Breast epithelium (tissue), 3 donors: ENCODE measurements at regions not wholly inside any gene's neighbourhood (a gene's known extent, or its start where the extent isn't known, plus 50 kb on each side); places are given as distances from the start of the nearest gene placed in this dataset.

Source experiments
- POLR2A ChIP-seq: fragments of 450-650 bp; IDR thresholded peaks from one replicate; pipeline ENCODE4 v1.6.1; 2016; ENCODE audit warnings: antibody characterized with exemption, mild to moderate bottlenecking, moderate library complexity
- POLR2AphosphoS5 ChIP-seq, 3 donors: sonication (generic); formaldehyde crosslinking; IDR thresholded peaks; one replicate each; pipeline ENCODE4 v1.6.1; 2017; ENCODE audit warnings: antibody characterized with exemption in 3 of 3
- TF ChIP-seq, protein P1 (sequence below), 3 donors: fragments of 450-650 bp; IDR thresholded peaks; one replicate each; pipeline ENCODE4 v1.5.1; 2016 to 2017; ENCODE audit warnings: antibody characterized with exemption in 3 of 3, mild to moderate bottlenecking in 3 of 3, moderate library complexity in 3 of 3

- TF ChIP-seq, protein P1, sequence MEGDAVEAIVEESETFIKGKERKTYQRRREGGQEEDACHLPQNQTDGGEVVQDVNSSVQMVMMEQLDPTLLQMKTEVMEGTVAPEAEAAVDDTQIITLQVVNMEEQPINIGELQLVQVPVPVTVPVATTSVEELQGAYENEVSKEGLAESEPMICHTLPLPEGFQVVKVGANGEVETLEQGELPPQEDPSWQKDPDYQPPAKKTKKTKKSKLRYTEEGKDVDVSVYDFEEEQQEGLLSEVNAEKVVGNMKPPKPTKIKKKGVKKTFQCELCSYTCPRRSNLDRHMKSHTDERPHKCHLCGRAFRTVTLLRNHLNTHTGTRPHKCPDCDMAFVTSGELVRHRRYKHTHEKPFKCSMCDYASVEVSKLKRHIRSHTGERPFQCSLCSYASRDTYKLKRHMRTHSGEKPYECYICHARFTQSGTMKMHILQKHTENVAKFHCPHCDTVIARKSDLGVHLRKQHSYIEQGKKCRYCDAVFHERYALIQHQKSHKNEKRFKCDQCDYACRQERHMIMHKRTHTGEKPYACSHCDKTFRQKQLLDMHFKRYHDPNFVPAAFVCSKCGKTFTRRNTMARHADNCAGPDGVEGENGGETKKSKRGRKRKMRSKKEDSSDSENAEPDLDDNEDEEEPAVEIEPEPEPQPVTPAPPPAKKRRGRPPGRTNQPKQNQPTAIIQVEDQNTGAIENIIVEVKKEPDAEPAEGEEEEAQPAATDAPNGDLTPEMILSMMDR (IDR thresholded peaks at IDR 0.05): no peak
- TF ChIP-seq POLR2A (no peak), POLR2AphosphoS5 (IDR thresholded peaks at IDR 0.05) (no peak)
Measured at GRCh38 chr1:187903223-187903622, 1074.5 kb downstream of the PLA2G4A start.
